HepG2 (cell line): ENCODE measurements at regions not wholly inside any gene's neighbourhood (a gene's known extent, or its start where the extent isn't known, plus 50 kb on each side); places are given as distances from the start of the nearest gene placed in this dataset.

Experiments used
- ATAC-seq: fragments of 200-7000 bp; cut with Tn5 transposase; 3 replicates; pipeline ENCODE4 v1.9.1; 2020; ENCODE audit warnings: mild to moderate bottlenecking, moderate library complexity
- BruUV-seq: library from RNA; stranded (reverse); fragments of 400-500 nt; replicated peaks from 2 replicates; lab custom pipeline; 2021; lab: Mats Ljungman, UMichigan
- CTCF ChIA-PET: fragments of 300-600 bp; formaldehyde crosslinking; extraction: SDS; loops from one replicate; lab custom pipeline; 2021; ENCODE audit warnings: low total read pairs, inconsistent platforms, low intra/inter-chr PET ratio; lab: Yijun Ruan, JAX
- POLR2A ChIA-PET: fragments of 350-600 bp; sonication (Branson Sonifier 250); formaldehyde crosslinking; loops from one replicate; lab custom pipeline; 2020; ENCODE audit warnings: antibody characterized with exemption, inconsistent platforms; lab: Yijun Ruan, JAX
- DNase-seq: peaks from one replicate; pipeline ENCODE4 v3.0.0-alpha.2; 2015; ENCODE audit warnings: low spot score
- FAIRE-seq: peaks from 3 replicates; lab custom pipeline; 2011; peaks lifted over from hg19 to GRCh38; lab: Jason Lieb, UNC
- H2AFZ ChIP-seq: one replicate; pipeline ENCODE4 v1.6.1; 2011; ENCODE audit warnings: low read length, inconsistent platforms
- H3K27ac ChIP-seq: fragments of 300-600 bp; 3 replicates; pipeline ENCODE4 v1.8.0; 2011; ENCODE audit warnings: mixed run types, mild to moderate bottlenecking, mixed read lengths, low read length, inconsistent platforms; ENCODE audit not compliant: insufficient read depth; ENCODE audit errors: extremely low read length
- H3K27me3 ChIP-seq, 2 experiments: fragments of 200-600 bp in 1 of 2; 2 replicates in 1 of 2; 3 replicates in 1 of 2; pipeline versions ENCODE4 v1.6.0 to v1.8.0; 2011; ENCODE audit warnings: low read length in 2 of 2, mild to moderate bottlenecking in 2 of 2, moderate library complexity in 2 of 2, inconsistent platforms in 1 of 2; ENCODE audit not compliant: insufficient read depth in 2 of 2, control insufficient read depth in 1 of 2
- H3K36me3 ChIP-seq, 2 experiments: fragments of 200-600 bp in 1 of 2; replicated peaks in 1 of 2; 2 replicates in 1 of 2; 3 replicates in 1 of 2; pipeline versions ENCODE4 v1.5.1 to v1.8.0; 2011; ENCODE audit warnings: low read length in 2 of 2, inconsistent platforms in 1 of 2; ENCODE audit not compliant: insufficient read depth in 2 of 2, control insufficient read depth in 1 of 2
- H3K4me1 ChIP-seq: 2 replicates; pipeline ENCODE4 v1.5.1; 2012; ENCODE audit warnings: low read length, inconsistent platforms; ENCODE audit not compliant: insufficient read depth
- H3K4me2 ChIP-seq: 2 replicates; pipeline ENCODE4 v1.6.0; 2011; ENCODE audit warnings: low read depth, low read length, inconsistent platforms
- H3K4me3 ChIP-seq, 3 experiments: fragments of 200-600 bp in 1 of 3; sonication (generic), shearing (Covaris generic) in 1 of 3; replicated peaks in 1 of 3; 2 replicates each; pipeline ENCODE4 v1.5.1; 2011 to 2016; ENCODE audit warnings: low read length in 3 of 3, inconsistent platforms in 2 of 3, low read depth in 2 of 3, mild to moderate bottlenecking in 2 of 3, control low read depth in 1 of 3, mixed read lengths in 1 of 3; ENCODE audit not compliant: insufficient read depth in 1 of 3
- H3K79me2 ChIP-seq: one replicate; pipeline ENCODE4 v1.6.1; 2011; ENCODE audit warnings: low read length, inconsistent platforms; ENCODE audit not compliant: insufficient read depth
- H3K9ac ChIP-seq: 2 replicates; pipeline ENCODE4 v1.6.0; 2011; ENCODE audit warnings: mild to moderate bottlenecking, low read depth, low read length, inconsistent platforms; ENCODE audit not compliant: insufficient read depth
- H3K9me3 ChIP-seq: 2 replicates; pipeline ENCODE4 v1.5.1; 2012; ENCODE audit warnings: mild to moderate bottlenecking, low read length
- H4K20me1 ChIP-seq: 2 replicates; pipeline ENCODE4 v1.6.0; 2011; ENCODE audit warnings: inconsistent platforms, mild to moderate bottlenecking, low read length, moderate library complexity; ENCODE audit not compliant: insufficient read depth
- DMAP1 ChIP-seq: IDR thresholded peaks from 2 replicates; pipeline ENCODE4 v1.6.1; 2016
- HIVEP1 ChIP-seq: sonication (generic); formaldehyde crosslinking; IDR thresholded peaks from 2 replicates; pipeline ENCODE4 v1.4.0; 2020; ENCODE audit warnings: mild to moderate bottlenecking, missing genetic modification reagents
- MLX ChIP-seq: IDR thresholded peaks from 2 replicates; pipeline ENCODE4 v1.6.1; 2016
- NPAS2 ChIP-seq: sonication (generic); formaldehyde crosslinking; IDR thresholded peaks from 2 replicates; pipeline ENCODE4 v1.8.0; 2022; ENCODE audit warnings: mild to moderate bottlenecking, missing genetic modification reagents, borderline replicate concordance
- TARDBP ChIP-seq: sonication (generic); formaldehyde crosslinking; IDR thresholded peaks from 2 replicates; pipeline ENCODE4 v1.8.0; 2022; ENCODE audit warnings: mild to moderate bottlenecking, missing genetic modification reagents
- YY1 ChIP-seq: IDR thresholded peaks from 2 replicates; pipeline ENCODE4 v1.6.1; 2011; ENCODE audit warnings: low read length, low read depth, moderate library complexity, mild to moderate bottlenecking; ENCODE audit not compliant: insufficient read depth, insufficient replicate concordance
- ZBTB38 ChIP-seq: sonication (generic); formaldehyde crosslinking; IDR thresholded peaks from 2 replicates; pipeline ENCODE4 v1.5.1; 2020; ENCODE audit warnings: mild to moderate bottlenecking, missing genetic modification reagents
- ZFP91 ChIP-seq: sonication (generic); formaldehyde crosslinking; IDR thresholded peaks from 2 replicates; pipeline ENCODE4 v1.9.0; 2022; ENCODE audit warnings: missing genetic modification reagents, mild to moderate bottlenecking, borderline replicate concordance
- ZNF30 ChIP-seq: sonication (generic); formaldehyde crosslinking; IDR thresholded peaks from 2 replicates; pipeline ENCODE4 v1.5.0; 2020; ENCODE audit warnings: mild to moderate bottlenecking, missing genetic modification reagents
- ZNF703 ChIP-seq: sonication (generic); formaldehyde crosslinking; IDR thresholded peaks from 2 replicates; pipeline ENCODE4 v1.5.1; 2020; ENCODE audit warnings: missing genetic modification reagents, mild to moderate bottlenecking, moderate library complexity, borderline replicate concordance
- ZNF879 ChIP-seq: sonication (generic); formaldehyde crosslinking; IDR thresholded peaks from 2 replicates; pipeline ENCODE4 v1.8.1; 2023; ENCODE audit warnings: missing genetic modification reagents
- WGBS: methylation state at CpG from one replicate; pipeline ENCODE4 v1.1.6; 2017; ENCODE audit warnings: low lambda C conversion rate; 5-methylcytosine and 5-hydroxymethylcytosine counted together
- in situ Hi-C: cut with HindIII; loops from 2 replicates; pipeline ENCODE4 v1.10.0; 2017; ENCODE audit warnings: low pct_unique_long_range_greater_than_20kb; ENCODE audit not compliant: extremely low pct_ligation_motif_present
- intact Hi-C: fragments of 100-400 bp; cut with micrococcal nuclease; formaldehyde crosslinking; loops from one replicate; pipeline ENCODE4 v1.10.0; 2022; ENCODE audit not compliant: unreplicated experiment

- no peak for TF ChIP-seq ZNF703
- no peak for TF ChIP-seq MLX (CRISPR knock-in tag)
These were observed 236.0 kb upstream of the HDAC4 start (continued) for GRCh38 chr2:239636808-239637207.

- POLR2A ChIA-PET: no interaction called here
- TF ChIP-seq YY1: no peak
- TF ChIP-seq TARDBP: no peak
- TF ChIP-seq ZBTB38 (CRISPR knock-in tag): no peak
- no peak for TF ChIP-seq ZNF30 (CRISPR knock-in tag)
- TF ChIP-seq ZFP91 (CRISPR knock-in tag): no peak
- TF ChIP-seq ZNF879 (CRISPR knock-in tag): no peak
- no peak for TF ChIP-seq NPAS2 (CRISPR knock-in tag)
- no peak for TF ChIP-seq DMAP1 (CRISPR knock-in tag)
- TF ChIP-seq HIVEP1 (CRISPR knock-in tag): no peak
- TF ChIP-seq, all 625 proteins: peak for 0
- Histone ChIP-seq H3K79me2 (no peaks in the 10 kb centered on the region), H3K4me2 (no peak overlapping the region), H3K27me3 (peaks cover 0 to 1% of the 10 kb centered on the region in 2 experiments; a peak in 2 of 5 replicates), H3K9me3 (peaks cover 7% of the 10 kb centered on the region; the same call in 1 of the 2 replicates), H3K36me3 (no peaks in the 10 kb centered on the region), H3K4me3 (no peak overlapping the region), H3K9ac (no peak overlapping the region), H3K4me1 (no peaks in the 10 kb centered on the region), H3K27ac (no peak overlapping the region), H2AFZ (no peak overlapping the region), H4K20me1 (no peaks in the 10 kb centered on the region)
- DNase-seq (no peak), ATAC-seq (no peak), FAIRE-seq (no peak)
- BruUV-seq: no TSS peak
- in situ Hi-C loops (no loop called here), intact Hi-C loops (no loop called here)
- CTCF ChIA-PET: no interaction called here
- 41% methylated on average over 3 of the region's 4 CpGs for WGBS
These were observed 233.9 kb upstream of the HDAC4 start for GRCh38 chr2:239634769-239635168.
